H1 (cell line): ENCODE measurements at regions not wholly inside any gene's neighbourhood (a gene's known extent, or its start where the extent isn't known, plus 50 kb on each side); places are given as distances from the start of the nearest gene placed in this dataset.

ENCODE experiments used
- CTCF ChIP-seq, 3 experiments: IDR thresholded peaks; 1 replicate in 2 of 3; 2 replicates in 1 of 3; pipeline versions ENCODE4 v1.5.1 to v1.6.1; 2011; ENCODE audit warnings: low read length in 3 of 3, mild to moderate bottlenecking in 3 of 3, inconsistent platforms in 2 of 3, low read depth in 1 of 3, moderate library complexity in 1 of 3; ENCODE audit not compliant: insufficient read depth in 1 of 3; ENCODE audit errors: control extremely low read depth in 1 of 3
- EZH2 ChIP-seq: fragments of 200-600 bp; sonication (generic); IDR thresholded peaks from 2 replicates; pipeline ENCODE4 v1.7.1; 2012; ENCODE audit warnings: low read depth, mild to moderate bottlenecking, moderate library complexity, low read length, inconsistent platforms; ENCODE audit not compliant: severe bottlenecking
- FOSL1 ChIP-seq: IDR thresholded peaks from 2 replicates; pipeline ENCODE4 v1.6.1; 2011; ENCODE audit warnings: mild to moderate bottlenecking, low read depth, low read length, moderate library complexity; ENCODE audit not compliant: insufficient read depth
- KDM1A ChIP-seq: fragments of 200-600, 300-600 bp; sonication (generic); IDR thresholded peaks from 2 replicates; pipeline ENCODE4 v1.7.1; 2016; ENCODE audit warnings: mild to moderate bottlenecking, low read length, borderline replicate concordance
- MAX ChIP-seq: IDR thresholded peaks from 2 replicates; pipeline ENCODE4 v1.6.1; 2012; ENCODE audit warnings: inconsistent platforms

- TF ChIP-seq MAX (no peak), FOSL1 (no peak), EZH2 (no peak), CTCF (IDR thresholded peaks at IDR 0.05; ENCODE audit: control extremely low read depth in 1 of 3, insufficient read depth in 1 of 3, low read depth in 1 of 3, low read length in 3 of 3) (no peak), KDM1A (no peak)
These were observed 121.7 kb downstream of the DTL start for GRCh38 chr1:212157252-212157651.
